HG03469 (cell line): ENCODE measurements at regions not wholly inside any gene's neighbourhood (a gene's known extent, or its start where the extent isn't known, plus 50 kb on each side); places are given as distances from the start of the nearest gene placed in this dataset.
"Not testable (repeated sequence)": the region's sequence is repeated elsewhere in the genome, so short reads cannot be mapped to it uniquely, and the experiment has no call there.

Experiments
- ATAC-seq: cut with Tn5 transposase; IDR thresholded peaks from one replicate; pipeline ENCODE4 v1.9.1; 2021; ENCODE audit warnings: mild to moderate bottlenecking, moderate library complexity, moderate number of reproducible peaks; ENCODE audit not compliant: unreplicated experiment

GRCh38 chr14:61171727-61172126, 109.4 kb downstream of the TMEM30B start:
- no peak for ATAC-seq

- ATAC-seq, result no peak
Measured at GRCh38 chr14:61168141-61168540, 113.0 kb downstream of the TMEM30B start.

GRCh38 chr14:61167642-61168041, 113.5 kb downstream of the TMEM30B start:
- ATAC-seq, result no peak

- no peak for ATAC-seq
Measured at GRCh38 chr14:61160798-61161197, 120.3 kb downstream of the TMEM30B start.

- no peak for ATAC-seq
Measured at GRCh38 chr14:61154641-61155040, 126.5 kb downstream of the TMEM30B start.

- ATAC-seq, result no peak
Measured at GRCh38 chr14:61153914-61154545, 127.1 kb downstream of the TMEM30B start.

- no peak for ATAC-seq
Measured at GRCh38 chr14:61153431-61153830, 127.7 kb downstream of the TMEM30B start.

- no peak for ATAC-seq
Measured at GRCh38 chr14:61152851-61153364, 128.2 kb downstream of the TMEM30B start.

GRCh38 chr14:61151251-61151650, 129.9 kb downstream of the TMEM30B start:
- ATAC-seq, result no peak

- ATAC-seq, result no peak
Measured at GRCh38 chr14:61150851-61151250, 130.3 kb downstream of the TMEM30B start.

GRCh38 chr14:61149896-61150295, 131.2 kb downstream of the TMEM30B start:
- no peak for ATAC-seq

- ATAC-seq, result no peak
Measured at GRCh38 chr14:61148742-61149350, 132.3 kb downstream of the TMEM30B start.

- ATAC-seq, result no peak
Measured at GRCh38 chr14:61147831-61148549, 133.1 kb downstream of the TMEM30B start.

- ATAC-seq, result no peak
Measured at GRCh38 chr14:61147381-61147821, 133.7 kb downstream of the TMEM30B start.

- no peak for ATAC-seq
Measured at GRCh38 chr14:61146899-61147298, 134.2 kb downstream of the TMEM30B start.

- no peak for ATAC-seq
Measured at GRCh38 chr14:61145903-61146481, 135.1 kb downstream of the TMEM30B start.

GRCh38 chr14:61145034-61145902, 135.9 kb downstream of the TMEM30B start:
- ATAC-seq, result no peak

- not testable (repeated sequence) for ATAC-seq
Measured at GRCh38 chr14:61144117-61145033, 136.8 kb downstream of the TMEM30B start.

- ATAC-seq, result no peak
Measured at GRCh38 chr14:61140872-61141271, 140.3 kb downstream of the TMEM30B start.
